Type B pancreatic cell (in vitro differentiated cells): ENCODE measurements at regions not wholly inside any gene's neighbourhood (a gene's known extent, or its start where the extent isn't known, plus 50 kb on each side); places are given as distances from the start of the nearest gene placed in this dataset.

ENCODE experiments used
- DNase-seq: peaks from one replicate; pipeline ENCODE4 v3.0.0; 2021; ENCODE audit warnings: mixed read lengths; ENCODE audit not compliant: unreplicated experiment; ENCODE audit errors: extremely low spot score
- H3K27ac Mint-ChIP-seq: 2 replicates; pipeline ENCODE4 v1.8.0; 2021; ENCODE audit warnings: mild to moderate bottlenecking, mixed read lengths
- H3K27me3 Mint-ChIP-seq: 2 replicates; pipeline ENCODE4 v1.8.0; 2021; ENCODE audit warnings: mixed read lengths
- H3K36me3 Mint-ChIP-seq: 2 replicates; pipeline ENCODE4 v1.8.0; 2021; ENCODE audit warnings: mixed read lengths
- H3K4me1 Mint-ChIP-seq: one replicate; pipeline ENCODE4 v1.8.0; 2021; ENCODE audit warnings: mixed read lengths; ENCODE audit not compliant: unreplicated experiment
- H3K4me3 Mint-ChIP-seq: 2 replicates; pipeline ENCODE4 v1.8.0; 2021; ENCODE audit warnings: mild to moderate bottlenecking, mixed read lengths
- H3K9me3 Mint-ChIP-seq: 2 replicates; pipeline ENCODE4 v1.8.0; 2021; ENCODE audit warnings: mixed read lengths
- TF ChIP-seq, protein P1 (sequence below): fragments of 200-600 bp; sonication (generic); conservative IDR thresholded peaks from 2 replicates; pipeline ENCODE4 v1.5.0; 2021; ENCODE audit warnings: antibody characterized with exemption, mild to moderate bottlenecking

DNA sequence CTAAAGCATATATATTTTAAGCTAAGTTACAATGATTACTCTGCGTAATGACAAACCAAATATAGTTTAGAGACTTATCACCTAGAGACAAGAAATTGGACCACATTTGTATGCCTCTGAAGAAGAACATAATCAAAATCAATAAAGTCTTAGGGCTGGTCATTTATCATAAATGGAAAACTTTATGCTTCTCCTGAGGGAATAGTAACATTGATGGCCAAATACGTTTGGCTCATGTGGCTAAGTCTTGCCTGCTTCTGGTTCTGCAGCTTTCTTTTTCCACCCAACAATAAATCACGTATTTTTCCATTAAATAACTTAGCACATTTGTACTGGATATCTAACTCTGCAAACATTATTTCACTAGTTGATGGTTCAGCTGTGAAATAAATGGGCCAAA, 458.4 kb downstream of the SLITRK1 start:
- Mint-ChIP-seq H3K9me3 (peaks cover 5% of the 10 kb centered on the region), H3K4me3 (no peak overlapping the region), H3K4me1 (no peaks in the 10 kb centered on the region), H3K36me3 (no peaks in the 10 kb centered on the region), H3K27ac (no peak overlapping the region), H3K27me3 (no peaks in the 10 kb centered on the region)
- DNase-seq, result no peak
- TF ChIP-seq, protein P1, sequence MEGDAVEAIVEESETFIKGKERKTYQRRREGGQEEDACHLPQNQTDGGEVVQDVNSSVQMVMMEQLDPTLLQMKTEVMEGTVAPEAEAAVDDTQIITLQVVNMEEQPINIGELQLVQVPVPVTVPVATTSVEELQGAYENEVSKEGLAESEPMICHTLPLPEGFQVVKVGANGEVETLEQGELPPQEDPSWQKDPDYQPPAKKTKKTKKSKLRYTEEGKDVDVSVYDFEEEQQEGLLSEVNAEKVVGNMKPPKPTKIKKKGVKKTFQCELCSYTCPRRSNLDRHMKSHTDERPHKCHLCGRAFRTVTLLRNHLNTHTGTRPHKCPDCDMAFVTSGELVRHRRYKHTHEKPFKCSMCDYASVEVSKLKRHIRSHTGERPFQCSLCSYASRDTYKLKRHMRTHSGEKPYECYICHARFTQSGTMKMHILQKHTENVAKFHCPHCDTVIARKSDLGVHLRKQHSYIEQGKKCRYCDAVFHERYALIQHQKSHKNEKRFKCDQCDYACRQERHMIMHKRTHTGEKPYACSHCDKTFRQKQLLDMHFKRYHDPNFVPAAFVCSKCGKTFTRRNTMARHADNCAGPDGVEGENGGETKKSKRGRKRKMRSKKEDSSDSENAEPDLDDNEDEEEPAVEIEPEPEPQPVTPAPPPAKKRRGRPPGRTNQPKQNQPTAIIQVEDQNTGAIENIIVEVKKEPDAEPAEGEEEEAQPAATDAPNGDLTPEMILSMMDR, result no peak

DNA sequence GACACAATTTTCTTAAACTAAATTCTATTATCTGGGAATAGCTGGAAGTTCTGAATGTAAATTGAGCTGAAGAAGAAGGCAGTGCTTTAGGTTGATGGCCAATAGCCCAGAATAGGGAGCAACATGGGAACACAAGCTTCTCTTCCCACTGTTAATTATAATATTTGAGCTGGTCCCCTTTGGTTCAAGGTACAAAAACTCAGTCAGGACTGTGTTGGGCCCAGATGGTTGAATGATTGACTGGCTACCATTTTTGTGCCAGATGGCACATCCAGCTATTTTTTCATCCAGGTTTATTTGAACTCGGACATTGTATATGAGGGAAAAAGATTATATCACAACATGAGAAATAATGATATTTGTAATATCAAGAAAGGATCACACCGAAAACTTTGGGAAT, 458.9 kb downstream of the SLITRK1 start:
- TF ChIP-seq, protein P1, result no peak
- H3K4me1 Mint-ChIP-seq, result no peaks in the 10 kb centered on the region
- H3K9me3 Mint-ChIP-seq, result peaks cover 5% of the 10 kb centered on the region
- no peak overlapping the region for H3K27ac Mint-ChIP-seq
- no peak overlapping the region for H3K4me3 Mint-ChIP-seq
- DNase-seq, result no peak
- H3K27me3 Mint-ChIP-seq, result no peaks in the 10 kb centered on the region
- H3K36me3 Mint-ChIP-seq, result no peaks in the 10 kb centered on the region

DNA sequence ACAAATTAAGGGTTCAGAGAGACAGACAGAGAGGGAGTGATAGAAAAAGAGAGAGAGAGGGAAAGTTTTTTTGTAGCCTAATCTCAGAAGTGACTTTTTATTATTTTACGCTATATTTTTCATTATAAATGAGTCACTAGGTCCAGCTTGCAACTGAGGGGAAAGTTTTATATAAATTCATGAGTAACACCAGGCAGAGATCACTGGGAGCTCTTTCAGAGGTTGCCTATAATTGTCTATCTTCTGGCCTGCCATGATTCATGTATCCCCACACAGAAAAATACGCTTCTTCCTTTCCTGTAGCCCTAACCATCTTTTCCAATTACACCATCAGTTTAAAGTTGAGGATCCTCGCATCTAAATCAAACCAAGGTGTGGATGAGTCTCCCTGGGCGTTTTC, 467.9 kb downstream of the SLITRK1 start:
- Mint-ChIP-seq H3K27ac (no peak overlapping the region), H3K4me3 (no peak overlapping the region), H3K27me3 (no peaks in the 10 kb centered on the region), H3K4me1 (no peaks in the 10 kb centered on the region), H3K9me3 (no peaks in the 10 kb centered on the region), H3K36me3 (no peaks in the 10 kb centered on the region)
- DNase-seq, result no peak
- TF ChIP-seq, protein P1, result no peak

DNA sequence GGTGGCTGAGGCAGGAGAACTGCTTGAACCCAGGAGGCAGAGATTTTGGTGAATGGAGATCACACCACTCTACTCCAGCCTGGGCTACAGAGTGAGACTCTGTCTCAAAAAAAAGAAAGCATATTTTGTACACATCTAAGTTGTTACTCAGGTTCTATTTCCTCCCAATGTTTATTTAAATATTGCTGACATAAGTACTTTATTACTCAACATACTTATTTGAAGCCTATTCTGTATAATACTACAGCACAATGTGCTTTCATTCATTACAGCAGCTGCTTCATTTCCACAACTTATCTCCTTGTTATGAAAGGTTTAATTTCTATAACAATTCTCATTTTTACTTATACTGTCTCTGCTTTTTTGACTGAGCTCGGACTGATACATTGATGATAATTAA, 495.7 kb downstream of the SLITRK1 start:
- Mint-ChIP-seq H3K4me1 (no peaks in the 10 kb centered on the region), H3K27me3 (no peaks in the 10 kb centered on the region), H3K36me3 (no peaks in the 10 kb centered on the region), H3K9me3 (no peaks in the 10 kb centered on the region), H3K27ac (no peak overlapping the region), H3K4me3 (no peak overlapping the region)
- TF ChIP-seq, protein P1, result no peak
- DNase-seq, result no peak

DNA sequence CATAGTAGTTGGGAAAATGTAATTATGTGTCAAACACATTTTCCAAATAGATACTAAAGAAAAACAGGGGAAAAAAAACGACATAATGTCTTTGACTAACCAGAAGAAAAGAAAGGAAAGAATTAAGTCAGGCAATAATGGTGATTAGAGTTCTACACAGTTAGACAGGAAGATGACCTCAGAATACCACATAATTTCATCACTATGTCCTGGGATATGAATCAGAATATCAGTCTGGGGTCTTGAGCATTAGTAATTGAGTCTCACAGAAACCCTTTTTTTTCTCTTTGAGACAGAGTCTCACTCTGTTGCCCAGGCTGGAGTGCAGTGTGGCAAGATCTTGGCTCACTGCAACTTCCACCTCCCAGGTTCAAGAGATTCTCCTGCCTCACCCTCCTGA, 503.4 kb downstream of the SLITRK1 start:
- TF ChIP-seq, protein P1, result no peak
- no peak for DNase-seq
- H3K36me3 Mint-ChIP-seq, result no peaks in the 10 kb centered on the region
- no peaks in the 10 kb centered on the region for H3K27me3 Mint-ChIP-seq
- H3K4me3 Mint-ChIP-seq, result no peak overlapping the region
- H3K4me1 Mint-ChIP-seq, result peaks cover 4% of the 10 kb centered on the region
- H3K9me3 Mint-ChIP-seq, result no peaks in the 10 kb centered on the region
- no peak overlapping the region for H3K27ac Mint-ChIP-seq

DNA sequence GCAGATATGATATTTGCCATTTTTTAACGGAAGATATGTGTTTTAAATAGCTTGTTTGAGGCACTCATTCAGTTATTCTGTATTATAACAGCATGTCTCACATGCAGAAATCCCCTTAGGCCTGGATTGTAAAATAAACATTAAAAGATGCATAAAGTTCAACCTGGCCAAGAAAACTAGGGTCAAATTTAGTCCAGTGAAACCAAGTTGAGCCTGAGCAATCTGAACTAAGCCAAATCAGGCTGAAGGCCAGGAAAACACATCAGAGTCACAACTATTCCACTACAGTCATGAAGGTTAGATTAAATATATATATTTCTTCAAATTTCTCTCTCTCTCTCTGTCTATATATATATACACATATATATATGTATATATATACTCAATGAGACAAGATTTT, 504.8 kb downstream of the SLITRK1 start:
- H3K36me3 Mint-ChIP-seq, result no peaks in the 10 kb centered on the region
- H3K4me1 Mint-ChIP-seq, result peaks cover 4% of the 10 kb centered on the region
- TF ChIP-seq, protein P1, result no peak
- H3K27me3 Mint-ChIP-seq, result no peaks in the 10 kb centered on the region
- no peak overlapping the region for H3K27ac Mint-ChIP-seq
- no peak for DNase-seq
- H3K9me3 Mint-ChIP-seq, result peaks cover 2% of the 10 kb centered on the region
- no peak overlapping the region for H3K4me3 Mint-ChIP-seq
